ENCODE measurements at regions not wholly inside any gene's neighbourhood (a gene's known extent, or its start where the extent isn't known, plus 50 kb on each side); places are given as distances from the start of the nearest gene placed in this dataset.
"Not testable (repeated sequence)": the region's sequence is repeated elsewhere in the genome, so short reads cannot be mapped to it uniquely, and the experiment has no call there.

- TF ChIP-seq EZH2phosphoT487 (IDR thresholded peaks at IDR 0.05; ENCODE audit: low read depth) (no peak), CTCF (IDR thresholded peaks at IDR 0.05; ENCODE audit: low read depth, low read length) (no peak)
- Histone ChIP-seq H3K9me3 (ENCODE audit: insufficient read depth, low read length) (peaks cover 7% of the 10 kb centered on the region), H2AFZ (ENCODE audit: low read depth, low read length) (no peak overlapping the region), H3K27ac (ENCODE audit: low read length) (no peak overlapping the region), H3K9ac (ENCODE audit: low read length) (no peak overlapping the region), H3K79me2 (ENCODE audit: low read length) (no peaks in the 10 kb centered on the region), H3K4me1 (ENCODE audit: low read length) (peaks cover 31% of the 10 kb centered on the region), H3K27me3 (ENCODE audit: low read depth, low read length) (peaks cover 28% of the 10 kb centered on the region), H3K36me3 (replicated peaks; ENCODE audit: low read depth, low read length) (no peaks in the 10 kb centered on the region), H3K4me2 (ENCODE audit: low read length) (peak overlapping the region; percentile 8), H4K20me1 (ENCODE audit: insufficient read depth, low read length) (no peaks in the 10 kb centered on the region), H3K4me3 (ENCODE audit: low read length) (no peak overlapping the region)
Measured at GRCh38 chr4:38333219-38333618, 330.8 kb upstream of the KLF3 start.

- Histone ChIP-seq H4K20me1 (ENCODE audit: insufficient read depth, low read length) (no peaks in the 10 kb centered on the region), H3K27ac (ENCODE audit: low read length) (no peak overlapping the region), H3K4me2 (ENCODE audit: low read length) (peak overlapping the region; percentile 51), H3K79me2 (ENCODE audit: low read length) (no peaks in the 10 kb centered on the region), H3K9ac (ENCODE audit: low read length) (no peak overlapping the region), H2AFZ (ENCODE audit: low read depth, low read length) (no peak overlapping the region), H3K4me1 (ENCODE audit: low read length) (peaks cover 31% of the 10 kb centered on the region), H3K4me3 (ENCODE audit: low read length) (no peak overlapping the region), H3K27me3 (ENCODE audit: low read depth, low read length) (peaks cover 28% of the 10 kb centered on the region), H3K36me3 (replicated peaks; ENCODE audit: low read depth, low read length) (no peaks in the 10 kb centered on the region), H3K9me3 (ENCODE audit: insufficient read depth, low read length) (peaks cover 9% of the 10 kb centered on the region)
- TF ChIP-seq CTCF (IDR thresholded peaks at IDR 0.05; ENCODE audit: low read depth, low read length) (no peak), EZH2phosphoT487 (IDR thresholded peaks at IDR 0.05; ENCODE audit: low read depth) (no peak)
Measured at GRCh38 chr4:38334791-38335190, 329.2 kb upstream of the KLF3 start.

GRCh38 chr4:38338939-38339338 is 325.1 kb upstream of the KLF3 start:
- not testable (repeated sequence) for H3K4me2 ChIP-seq (ENCODE audit: low read length); H3K36me3 ChIP-seq (replicated peaks; ENCODE audit: low read depth, low read length); H3K9me3 ChIP-seq (ENCODE audit: insufficient read depth, low read length); H3K79me2 ChIP-seq (ENCODE audit: low read length); H4K20me1 ChIP-seq (ENCODE audit: insufficient read depth, low read length); H3K4me3 ChIP-seq (ENCODE audit: low read length); H2AFZ ChIP-seq (ENCODE audit: low read depth, low read length); H3K9ac ChIP-seq (ENCODE audit: low read length); H3K27ac ChIP-seq (ENCODE audit: low read length)
- H3K4me1 ChIP-seq (ENCODE audit: low read length), result peaks cover 18% of the 10 kb centered on the region
- H3K27me3 ChIP-seq (ENCODE audit: low read depth, low read length), result peaks cover 16% of the 10 kb centered on the region

- peaks cover 10% of the 10 kb centered on the region for H3K27me3 ChIP-seq (ENCODE audit: low read depth, low read length)
- H3K4me1 ChIP-seq (ENCODE audit: low read length), result no peaks in the 10 kb centered on the region
- no peaks in the 10 kb centered on the region for H3K79me2 ChIP-seq (ENCODE audit: low read length)
- no peaks in the 10 kb centered on the region for H3K36me3 ChIP-seq (replicated peaks; ENCODE audit: low read depth, low read length)
- TF ChIP-seq EZH2phosphoT487 (IDR thresholded peaks at IDR 0.05; ENCODE audit: low read depth) (no peak), CTCF (IDR thresholded peaks at IDR 0.05; ENCODE audit: low read depth, low read length) (no peak)
- H4K20me1 ChIP-seq (ENCODE audit: insufficient read depth, low read length), result no peaks in the 10 kb centered on the region
- peaks cover 3% of the 10 kb centered on the region; the same call in 1 of the 2 replicates for H3K9me3 ChIP-seq (ENCODE audit: insufficient read depth, low read length)
- H3K4me2 ChIP-seq (ENCODE audit: low read length), result no peak overlapping the region
- no peak overlapping the region for H3K27ac ChIP-seq (ENCODE audit: low read length)
- H3K9ac ChIP-seq (ENCODE audit: low read length), result no peak overlapping the region
- no peak overlapping the region for H3K4me3 ChIP-seq (ENCODE audit: low read length)
- H2AFZ ChIP-seq (ENCODE audit: low read depth, low read length), result no peak overlapping the region
Measured at GRCh38 chr4:38343608-38344007, 320.4 kb upstream of the KLF3 start.

- Histone ChIP-seq H3K9ac (ENCODE audit: low read length) (no peak overlapping the region), H3K4me3 (ENCODE audit: low read length) (no peak overlapping the region), H4K20me1 (ENCODE audit: insufficient read depth, low read length) (no peaks in the 10 kb centered on the region), H3K36me3 (replicated peaks; ENCODE audit: low read depth, low read length) (no peaks in the 10 kb centered on the region), H3K4me1 (ENCODE audit: low read length) (no peaks in the 10 kb centered on the region), H3K79me2 (ENCODE audit: low read length) (no peaks in the 10 kb centered on the region), H3K27ac (ENCODE audit: low read length) (no peak overlapping the region), H3K9me3 (ENCODE audit: insufficient read depth, low read length) (peaks cover 3% of the 10 kb centered on the region; the same call in 1 of the 2 replicates), H3K27me3 (ENCODE audit: low read depth, low read length) (peaks cover 15% of the 10 kb centered on the region), H2AFZ (ENCODE audit: low read depth, low read length) (no peak overlapping the region), H3K4me2 (ENCODE audit: low read length) (no peak overlapping the region)
- TF ChIP-seq CTCF (IDR thresholded peaks at IDR 0.05; ENCODE audit: low read depth, low read length), result no peak
- no peak for TF ChIP-seq EZH2phosphoT487 (IDR thresholded peaks at IDR 0.05; ENCODE audit: low read depth)
Measured at GRCh38 chr4:38344929-38345328, 319.1 kb upstream of the KLF3 start.
